Breast epithelium (tissue), 3 donors: ENCODE measurements at regions not wholly inside any gene's neighbourhood (a gene's known extent, or its start where the extent isn't known, plus 50 kb on each side); places are given as distances from the start of the nearest gene placed in this dataset.

Experiments used
- CTCF ChIP-seq, 3 donors: fragments of 450-650 bp; IDR thresholded peaks; one replicate each; pipeline ENCODE4 v1.5.1; 2016 to 2017; ENCODE audit warnings: antibody characterized with exemption in 3 of 3, mild to moderate bottlenecking in 3 of 3, moderate library complexity in 3 of 3
- POLR2AphosphoS5 ChIP-seq, 3 donors: sonication (generic); formaldehyde crosslinking; IDR thresholded peaks; one replicate each; pipeline ENCODE4 v1.6.1; 2017; ENCODE audit warnings: antibody characterized with exemption in 3 of 3

GRCh38 chr5:68359699-68360098 lies 144.1 kb downstream of the PIK3R1 start:
- no peak for TF ChIP-seq POLR2AphosphoS5 (IDR thresholded peaks at IDR 0.05)
- no peak for TF ChIP-seq CTCF (IDR thresholded peaks at IDR 0.05)
